ENCODE measurements at regions not wholly inside any gene's neighbourhood (a gene's known extent, or its start where the extent isn't known, plus 50 kb on each side); places are given as distances from the start of the nearest gene placed in this dataset.

DNA sequence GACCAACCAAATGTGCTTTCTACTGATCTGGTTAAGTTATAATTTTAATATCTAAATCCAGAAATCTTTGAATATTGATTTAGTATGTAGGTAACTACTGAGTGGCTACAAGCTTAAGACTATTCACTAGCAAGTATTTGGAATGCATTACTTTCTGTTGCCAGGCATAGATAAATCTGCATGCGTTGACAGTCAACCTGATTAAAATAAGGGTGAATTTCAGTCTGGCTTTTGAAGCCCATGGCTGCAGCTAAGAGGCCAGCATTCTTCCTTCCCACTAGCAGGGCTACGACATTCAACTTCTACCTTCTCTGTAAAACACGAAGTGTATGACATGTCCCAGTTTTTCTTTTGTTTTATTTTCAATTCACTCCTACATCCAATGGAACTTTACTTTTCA, 340.6 kb downstream of the EPHA4 start:
- POLR2A ChIA-PET, result no interaction called here
- TF ChIP-seq, protein P1, sequence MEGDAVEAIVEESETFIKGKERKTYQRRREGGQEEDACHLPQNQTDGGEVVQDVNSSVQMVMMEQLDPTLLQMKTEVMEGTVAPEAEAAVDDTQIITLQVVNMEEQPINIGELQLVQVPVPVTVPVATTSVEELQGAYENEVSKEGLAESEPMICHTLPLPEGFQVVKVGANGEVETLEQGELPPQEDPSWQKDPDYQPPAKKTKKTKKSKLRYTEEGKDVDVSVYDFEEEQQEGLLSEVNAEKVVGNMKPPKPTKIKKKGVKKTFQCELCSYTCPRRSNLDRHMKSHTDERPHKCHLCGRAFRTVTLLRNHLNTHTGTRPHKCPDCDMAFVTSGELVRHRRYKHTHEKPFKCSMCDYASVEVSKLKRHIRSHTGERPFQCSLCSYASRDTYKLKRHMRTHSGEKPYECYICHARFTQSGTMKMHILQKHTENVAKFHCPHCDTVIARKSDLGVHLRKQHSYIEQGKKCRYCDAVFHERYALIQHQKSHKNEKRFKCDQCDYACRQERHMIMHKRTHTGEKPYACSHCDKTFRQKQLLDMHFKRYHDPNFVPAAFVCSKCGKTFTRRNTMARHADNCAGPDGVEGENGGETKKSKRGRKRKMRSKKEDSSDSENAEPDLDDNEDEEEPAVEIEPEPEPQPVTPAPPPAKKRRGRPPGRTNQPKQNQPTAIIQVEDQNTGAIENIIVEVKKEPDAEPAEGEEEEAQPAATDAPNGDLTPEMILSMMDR (IDR thresholded peaks at IDR 0.05; ENCODE audit: control extremely low read depth, extremely low read depth, low read depth, missing control alignments), result no peak
- DNase-seq (ENCODE audit: extremely low spot score), result no peak
- CTCF ChIA-PET, result no interaction called here

DNA sequence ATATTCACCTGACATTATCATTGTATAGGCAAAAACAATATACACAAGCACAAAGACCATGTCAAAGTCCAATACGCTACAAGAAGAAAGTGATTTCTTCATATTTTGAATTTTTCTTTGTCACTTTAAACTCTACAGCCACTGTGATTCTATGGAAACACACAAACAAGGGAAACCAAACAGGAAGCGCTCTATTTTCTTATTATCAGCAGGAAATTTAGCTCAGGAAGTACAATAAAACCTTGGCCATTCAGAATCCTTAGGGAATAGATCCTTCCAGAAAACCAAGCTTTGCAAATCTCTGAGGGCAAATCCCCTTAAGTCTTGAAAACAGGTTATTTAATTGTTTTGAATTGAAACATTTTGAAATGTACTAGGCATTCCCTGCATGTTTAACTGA, 336.2 kb downstream of the EPHA4 start:
- POLR2A ChIA-PET, result no interaction called here
- CTCF ChIA-PET, result no interaction called here
- TF ChIP-seq, protein P1 (IDR thresholded peaks at IDR 0.05; ENCODE audit: control extremely low read depth, extremely low read depth, low read depth, missing control alignments), result no peak
- no peak for DNase-seq (ENCODE audit: extremely low spot score)

DNA sequence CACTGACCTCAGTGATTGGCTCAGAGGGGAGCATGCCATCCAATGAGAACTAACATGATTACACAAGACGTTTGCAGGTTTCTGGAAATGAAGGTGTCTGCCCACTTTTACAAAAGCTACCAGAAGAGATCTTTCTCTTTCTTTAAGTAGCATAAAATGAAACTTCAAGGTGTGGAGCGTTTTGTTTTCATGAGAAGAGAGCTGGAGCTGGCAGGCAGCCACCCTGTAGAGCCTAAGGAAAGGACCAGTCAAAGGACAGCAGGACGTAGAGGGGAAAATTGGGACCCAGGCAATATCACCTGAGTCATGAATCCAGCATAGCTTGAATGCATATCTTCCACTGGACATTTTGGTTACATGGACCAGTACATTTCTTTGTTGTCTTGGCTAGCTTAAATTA, 331.0 kb downstream of the EPHA4 start:
- ChIA-PET POLR2A (no interaction called here), CTCF (interaction anchor here (1.1 kb wide), 1 partner anchor 19 kb away, joined by 3 read pairs; no protein-coding TSS in a partner anchor)
- DNase-seq (ENCODE audit: extremely low spot score), result no peak
- TF ChIP-seq, protein P1 (IDR thresholded peaks at IDR 0.05; ENCODE audit: control extremely low read depth, extremely low read depth, low read depth, missing control alignments), result no peak

DNA sequence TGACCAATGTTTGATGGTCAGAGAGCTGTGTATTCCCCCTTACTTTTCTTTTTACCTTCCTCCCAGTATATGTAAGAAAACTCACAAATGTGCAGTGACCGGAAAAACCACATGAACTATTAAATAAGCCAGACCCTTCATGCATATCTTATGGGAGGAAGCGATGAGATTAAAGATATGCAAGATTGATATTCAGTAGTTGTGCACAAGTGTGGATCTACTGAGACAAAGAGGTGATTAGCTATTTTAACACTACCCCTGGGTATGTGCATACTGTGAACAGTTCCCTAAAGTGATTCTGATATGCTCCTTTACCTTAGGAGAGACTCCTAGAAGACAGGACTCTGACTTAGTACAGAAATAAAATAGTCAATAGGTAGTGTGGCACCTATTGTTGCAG, 328.3 kb downstream of the EPHA4 start:
- CTCF ChIA-PET, result no interaction called here
- no peak for DNase-seq (ENCODE audit: extremely low spot score)

DNA sequence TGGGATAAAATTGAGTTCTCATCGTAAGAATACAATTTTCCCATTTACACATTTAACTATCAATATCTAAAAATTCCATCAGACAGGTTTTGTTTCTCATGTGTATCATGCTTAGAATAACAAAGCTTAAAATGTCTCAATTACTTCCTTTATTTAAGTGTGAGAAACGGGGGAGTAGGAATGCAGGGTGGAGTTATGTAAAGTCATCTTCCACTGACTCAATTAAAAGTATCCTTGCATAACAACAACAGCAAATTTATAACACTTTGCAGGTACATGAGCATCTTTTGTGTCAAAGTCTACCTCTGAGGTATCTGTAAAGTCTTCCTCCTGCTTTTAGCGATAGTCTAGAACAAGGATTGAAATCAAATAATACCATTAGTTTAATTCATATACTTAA, 327.1 kb downstream of the EPHA4 start:
- POLR2A ChIA-PET, result no interaction called here
- DNase-seq (ENCODE audit: extremely low spot score), result no peak
- CTCF ChIA-PET, result no interaction called here
- TF ChIP-seq, protein P1 (IDR thresholded peaks at IDR 0.05; ENCODE audit: control extremely low read depth, extremely low read depth, low read depth, missing control alignments), result no peak

More for the DNA sequence above, 328.3 kb downstream of the EPHA4 start:
- POLR2A ChIA-PET, result no interaction called here
- TF ChIP-seq, protein P1 (IDR thresholded peaks at IDR 0.05; ENCODE audit: control extremely low read depth, extremely low read depth, low read depth, missing control alignments), result no peak

DNA sequence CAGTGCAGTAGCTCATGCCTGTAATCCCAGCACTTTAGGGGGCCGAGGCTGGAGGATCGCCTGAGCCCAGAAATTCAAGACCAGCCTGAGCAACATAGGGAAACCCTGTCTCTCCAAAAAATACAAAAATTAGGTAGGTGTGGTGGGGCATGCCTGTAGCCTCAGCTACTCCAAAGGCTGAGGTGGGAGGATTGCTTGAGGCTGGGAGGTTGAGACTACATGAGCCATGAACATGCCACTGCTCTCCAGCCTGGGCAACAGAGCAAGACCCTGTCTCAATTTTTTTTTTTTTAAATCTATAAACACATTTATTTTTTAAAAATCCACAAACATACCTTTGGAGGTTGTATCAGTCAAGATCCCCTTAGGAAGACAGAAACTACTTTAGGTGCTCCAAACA, 326.3 kb downstream of the EPHA4 start:
- DNase-seq (ENCODE audit: extremely low spot score), result no peak
- POLR2A ChIA-PET, result no interaction called here
- TF ChIP-seq, protein P1 (IDR thresholded peaks at IDR 0.05; ENCODE audit: control extremely low read depth, extremely low read depth, low read depth, missing control alignments), result no peak
- CTCF ChIA-PET, result no interaction called here

DNA sequence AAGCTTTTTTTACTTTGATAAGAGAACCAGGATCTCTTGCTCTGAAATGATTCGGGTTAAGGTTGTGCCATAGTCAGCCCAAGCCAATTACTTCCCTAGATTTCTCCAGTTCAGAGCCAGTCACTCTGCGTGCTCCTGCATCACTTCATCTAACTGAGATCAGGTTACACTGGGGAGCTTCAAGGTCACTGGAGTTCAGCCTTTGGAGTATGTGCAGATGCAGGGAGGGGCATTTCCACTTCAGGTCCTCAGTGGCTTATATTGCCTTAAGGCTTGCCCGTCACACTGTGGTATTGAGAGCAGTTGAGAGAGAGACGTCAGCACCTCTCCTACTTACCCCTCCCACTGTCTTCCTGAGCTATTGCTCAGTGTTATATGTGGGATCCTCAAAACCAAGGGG, 317.8 kb downstream of the EPHA4 start:
- DNase-seq (ENCODE audit: extremely low spot score), result no peak
- TF ChIP-seq, protein P1 (IDR thresholded peaks at IDR 0.05; ENCODE audit: control extremely low read depth, extremely low read depth, low read depth, missing control alignments), result no peak
- ChIA-PET POLR2A (no interaction called here), CTCF (no interaction called here)

Data from GM10248 (cell line).